Activated CD4-positive, CD25-positive, alpha-beta regulatory T cell treated with anti-CD3 and anti-CD28 coated beads, Interleukin-2, amount 50 U/mL, for 24 hours (primary cell): ENCODE measurements at regions not wholly inside any gene's neighbourhood (a gene's known extent, or its start where the extent isn't known, plus 50 kb on each side); places are given as distances from the start of the nearest gene placed in this dataset.
"Not testable (repeated sequence)": the region's sequence is repeated elsewhere in the genome, so short reads cannot be mapped to it uniquely, and the experiment has no call there.

Experiments
- ATAC-seq, 2 donors: fragments of 150-1000 bp; cut with Tn5 transposase; one replicate each; pipeline ENCODE4 v1.10.0; 2021; ENCODE audit warnings: mild to moderate bottlenecking in 1 of 2, moderate library complexity in 1 of 2

DNA sequence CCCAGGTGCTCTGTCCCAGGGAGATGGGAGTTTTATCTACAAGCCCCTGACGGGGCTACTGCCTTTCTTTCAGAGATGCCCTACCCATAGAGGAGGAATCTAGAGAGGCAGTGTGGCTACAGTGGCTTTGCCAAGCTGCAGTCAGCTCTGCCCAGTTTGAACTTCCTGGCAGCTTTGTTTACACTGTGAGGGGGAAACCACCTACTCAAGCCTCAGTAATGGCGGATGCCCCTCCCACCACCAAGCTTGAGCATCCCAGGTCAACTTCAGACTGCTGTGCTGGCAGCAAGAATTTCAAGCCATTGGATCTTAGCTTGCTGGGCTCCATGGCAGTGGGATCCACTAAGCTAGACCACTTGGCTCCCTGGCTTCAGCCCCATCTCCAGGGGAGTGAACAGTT lies 53.1 kb upstream of the TMEM252 start:
- ATAC-seq, result not testable (repeated sequence)

DNA sequence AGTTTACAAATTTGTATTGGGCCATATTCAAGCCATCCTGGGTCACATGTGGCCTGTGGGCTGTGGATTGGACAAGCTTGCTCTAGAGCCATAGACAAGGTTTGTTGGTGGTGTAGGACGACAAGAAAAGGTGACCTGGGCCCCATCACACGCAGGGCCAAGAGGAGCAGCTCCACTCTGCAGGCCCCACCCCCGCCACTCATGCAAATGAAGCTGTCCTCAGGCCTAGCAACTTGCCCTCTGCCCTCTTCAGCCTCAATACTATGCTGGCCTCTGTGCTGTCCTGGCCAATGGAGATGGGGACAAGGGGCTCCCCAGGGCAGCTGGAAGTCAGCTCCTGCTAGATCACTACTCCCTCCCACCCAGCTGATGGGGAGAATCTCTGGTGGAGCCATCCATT lies 55.2 kb upstream of the TMEM252 start:
- no peak for ATAC-seq

DNA sequence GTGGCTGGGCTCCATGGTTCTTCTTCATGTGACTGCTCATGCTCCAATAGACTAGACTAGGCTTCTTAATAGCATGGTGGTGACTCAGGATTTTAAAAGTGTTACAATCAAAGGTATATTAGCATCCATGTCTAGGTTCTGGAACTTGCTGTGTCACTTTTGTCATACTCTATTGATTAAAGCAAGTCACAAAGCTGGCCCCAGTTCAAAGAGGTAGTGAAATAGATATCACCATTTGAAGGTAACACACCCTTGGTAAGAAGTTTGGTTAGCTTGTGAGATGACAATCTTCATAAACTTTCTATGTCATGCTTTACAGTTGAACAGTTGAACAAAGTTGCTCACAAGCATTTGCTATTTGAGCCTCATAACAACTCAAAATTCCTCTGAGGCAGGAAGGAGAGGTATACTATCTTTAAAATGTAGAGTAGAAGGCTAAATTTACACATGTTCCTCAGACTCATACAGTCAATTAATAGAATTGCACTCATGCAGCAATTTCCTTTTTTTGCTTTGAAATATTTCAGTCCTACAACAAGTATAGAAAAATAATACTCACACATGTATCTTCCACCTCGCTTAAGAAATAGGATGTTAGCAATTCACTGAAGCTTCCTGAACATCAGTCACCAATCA lies 56.8 kb upstream of the TMEM252 start:
- no peak for ATAC-seq

DNA sequence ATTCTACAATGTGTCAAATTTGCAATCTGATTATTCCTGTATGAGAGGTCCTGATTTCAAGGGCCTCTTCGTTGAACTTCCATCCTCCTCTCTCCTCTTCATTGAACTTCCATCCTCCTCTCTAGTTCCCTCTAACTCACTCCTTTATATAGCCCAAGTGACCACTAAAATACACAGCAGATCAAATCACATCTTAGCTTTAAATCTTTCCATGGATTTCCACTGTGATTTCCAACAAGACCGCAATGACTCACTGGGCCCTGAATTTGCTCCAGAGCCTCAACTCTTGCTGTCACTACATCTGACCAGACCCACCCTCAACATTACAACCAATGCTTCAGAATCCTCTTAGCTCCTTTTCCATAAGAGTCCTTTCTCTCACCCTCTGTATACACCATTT lies 59.1 kb upstream of the TMEM252 start:
- ATAC-seq, result no peak

DNA sequence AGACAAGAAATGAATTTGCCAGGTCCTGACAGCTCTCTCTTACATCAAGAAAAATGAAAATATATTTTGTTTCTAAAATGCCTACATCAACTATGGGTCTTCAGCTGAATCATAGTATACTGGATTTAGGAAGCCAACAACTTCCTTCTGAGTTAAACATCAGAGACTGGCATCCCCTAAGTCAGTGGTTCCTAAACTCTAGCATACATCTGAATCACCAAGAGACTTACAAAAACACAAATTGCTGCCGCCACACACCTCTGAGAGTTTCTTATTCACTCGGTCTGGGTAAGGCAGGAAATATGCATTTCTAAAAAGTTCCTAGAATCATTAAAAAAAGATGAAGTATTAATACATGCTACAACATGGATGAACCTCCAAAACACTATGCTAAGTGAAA lies 60.4 kb upstream of the TMEM252 start:
- ATAC-seq, result no peak

DNA sequence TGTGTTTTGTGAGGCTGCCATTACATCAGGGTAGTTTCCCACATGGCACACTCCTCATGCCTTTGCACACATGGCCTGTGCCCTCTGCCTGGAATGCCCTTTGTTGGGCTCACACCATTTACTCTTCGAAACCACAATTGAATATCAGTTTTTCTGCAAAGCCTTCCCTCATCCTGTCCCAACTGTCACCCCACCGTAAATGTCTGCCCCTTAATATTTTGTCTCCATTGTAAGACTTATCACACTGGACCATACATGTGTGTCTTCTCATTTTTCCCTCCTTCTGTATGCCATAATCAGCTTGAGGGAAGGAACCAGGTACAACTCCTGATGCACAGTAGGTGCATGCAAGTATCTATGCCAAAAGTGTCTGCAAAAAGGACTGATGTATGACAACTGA lies 62.7 kb upstream of the TMEM252 start:
- no peak for ATAC-seq

DNA sequence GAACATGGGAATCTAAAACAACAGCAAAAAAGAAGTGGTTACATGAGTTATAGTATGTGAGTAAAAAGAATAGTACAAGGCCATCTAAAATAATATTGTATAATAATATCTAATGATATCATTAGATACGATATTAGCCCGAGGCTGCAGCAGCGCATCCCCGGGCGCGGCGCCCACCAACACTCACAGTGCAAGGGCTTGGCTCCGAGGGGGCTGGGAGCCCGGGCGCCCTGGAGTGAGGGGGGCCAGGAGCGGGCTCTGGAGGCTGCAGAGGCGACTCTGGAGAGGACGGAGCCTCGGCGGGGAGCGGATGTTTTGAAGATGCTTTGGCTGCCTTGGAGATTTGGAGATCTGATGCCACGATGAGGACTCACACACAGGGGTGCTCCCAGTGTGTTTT lies 68.1 kb upstream of the TMEM252 start:
- ATAC-seq, result no peak

DNA sequence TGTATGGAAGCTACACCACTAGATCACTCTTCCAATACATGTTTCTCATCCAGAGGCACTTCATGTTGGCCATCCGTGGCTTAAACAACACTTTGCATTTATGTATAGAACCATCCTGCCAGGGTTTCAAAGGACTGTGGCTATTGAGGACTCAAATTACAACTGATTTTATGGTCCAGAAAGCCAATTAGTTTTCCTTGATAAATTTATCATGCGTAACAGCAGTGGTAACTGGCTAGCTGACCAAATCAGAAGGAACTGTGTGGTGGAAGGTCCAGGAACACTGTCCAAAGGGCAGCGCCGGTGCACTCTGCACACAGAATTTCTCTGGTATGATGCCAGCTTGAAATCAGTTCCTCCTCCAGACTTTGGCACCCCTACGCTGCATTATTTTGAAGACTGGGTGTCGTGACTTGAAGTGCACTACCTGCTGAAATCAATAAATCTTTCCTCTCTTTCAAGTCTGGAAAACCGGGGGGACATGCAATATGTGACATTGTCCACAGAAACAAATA lies 69.3 kb upstream of the TMEM252 start:
- no peak for ATAC-seq

DNA sequence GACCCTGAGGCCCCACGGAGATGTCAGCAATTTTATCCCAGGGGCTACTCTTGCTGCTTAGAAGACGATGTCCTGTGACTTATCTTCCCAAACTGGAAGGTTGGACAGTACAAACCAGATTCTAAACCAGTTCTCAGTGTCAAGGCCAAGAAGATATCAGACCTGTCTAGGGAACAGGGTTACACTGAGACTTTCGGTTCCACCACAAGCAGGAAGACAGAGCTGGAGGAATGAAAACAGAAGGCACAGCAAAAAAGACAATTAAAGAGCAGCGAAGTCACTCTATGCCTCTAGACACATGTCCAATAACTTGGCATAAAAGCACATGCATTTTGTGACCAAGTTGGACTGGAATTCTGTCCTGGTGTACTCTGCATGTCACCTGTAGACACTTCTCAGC lies 73.4 kb upstream of the TMEM252 start:
- ATAC-seq, result no peak

DNA sequence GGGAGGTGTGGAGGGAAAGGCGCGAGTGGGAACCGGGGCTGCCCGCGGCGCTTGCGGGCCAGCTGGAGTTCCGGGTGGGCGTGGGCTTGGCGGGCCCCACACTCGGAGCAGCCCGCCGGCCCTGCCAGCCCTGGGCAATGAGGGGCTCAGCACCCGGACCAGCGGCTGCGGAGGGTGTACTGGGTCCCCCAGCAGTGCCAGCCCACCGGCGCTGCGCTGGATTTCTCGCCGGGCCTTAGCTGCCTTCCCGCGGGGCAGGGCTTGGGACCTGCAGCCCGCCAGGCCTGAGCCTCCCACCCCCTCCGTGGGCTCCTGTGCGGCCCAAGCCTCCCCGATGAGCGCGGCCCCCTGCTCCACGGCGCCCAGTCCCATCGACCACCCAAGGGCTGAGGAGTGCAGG lies 76.3 kb upstream of the TMEM252 start:
- not testable (repeated sequence) for ATAC-seq

DNA sequence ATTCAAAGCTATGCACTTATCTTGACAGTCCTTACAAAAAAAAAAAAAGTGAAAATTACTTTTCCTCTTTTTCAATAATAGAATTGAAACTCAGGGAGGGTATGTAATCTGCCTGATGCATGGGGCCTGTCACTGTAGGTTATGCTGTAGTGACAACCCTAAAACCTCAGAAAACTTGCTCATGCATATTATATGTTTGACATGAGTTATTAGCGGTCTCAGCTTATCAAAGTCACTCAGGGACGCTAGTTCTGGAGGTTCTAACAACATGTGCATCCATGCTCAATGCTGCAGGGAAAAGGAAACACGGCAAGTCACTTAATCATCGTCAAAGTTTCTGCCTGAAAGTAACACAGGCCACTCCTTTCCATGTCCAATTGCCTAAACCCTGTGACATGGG lies 78.4 kb upstream of the TMEM252 start:
- ATAC-seq, result no peak

DNA sequence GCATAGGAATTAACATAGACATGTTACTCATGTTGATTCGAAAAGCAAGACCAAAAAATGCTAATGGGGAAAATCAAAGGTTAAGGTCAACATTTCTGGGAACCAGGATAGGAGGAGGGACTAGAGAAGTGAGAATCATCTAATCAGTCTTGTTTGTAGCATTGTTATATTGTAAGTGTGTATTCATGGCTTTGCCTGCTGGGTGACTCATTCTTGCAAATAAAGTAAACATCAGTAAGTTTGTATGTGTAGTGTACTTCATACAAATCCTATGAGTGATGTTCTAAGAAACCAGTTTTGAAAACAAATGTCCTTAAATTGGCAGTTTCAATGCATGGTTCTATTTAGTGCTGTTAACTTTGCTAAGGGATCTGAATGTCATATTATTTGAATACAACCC lies 79.0 kb upstream of the TMEM252 start:
- ATAC-seq, result no peak

DNA sequence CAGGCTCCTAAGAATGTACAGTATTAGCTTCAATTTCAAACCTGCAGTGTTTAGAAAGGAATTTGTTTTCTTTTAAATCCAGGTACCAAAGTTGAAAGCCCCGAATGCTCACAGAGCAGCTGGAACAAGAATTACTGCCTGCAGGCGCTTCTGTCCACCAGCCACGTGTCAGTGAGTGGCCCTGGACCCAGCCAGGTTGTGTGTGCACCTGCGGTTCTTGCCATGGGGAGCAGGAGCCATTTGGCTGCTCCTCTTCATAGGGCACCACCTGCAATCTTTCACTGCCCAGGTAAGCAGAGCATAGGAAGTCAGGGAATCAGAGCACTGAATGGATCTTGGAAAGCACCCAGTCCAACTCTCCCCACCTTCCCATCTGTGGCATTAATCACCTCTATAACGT lies 79.5 kb upstream of the PIP5K1B start:
- ATAC-seq, result no peak

DNA sequence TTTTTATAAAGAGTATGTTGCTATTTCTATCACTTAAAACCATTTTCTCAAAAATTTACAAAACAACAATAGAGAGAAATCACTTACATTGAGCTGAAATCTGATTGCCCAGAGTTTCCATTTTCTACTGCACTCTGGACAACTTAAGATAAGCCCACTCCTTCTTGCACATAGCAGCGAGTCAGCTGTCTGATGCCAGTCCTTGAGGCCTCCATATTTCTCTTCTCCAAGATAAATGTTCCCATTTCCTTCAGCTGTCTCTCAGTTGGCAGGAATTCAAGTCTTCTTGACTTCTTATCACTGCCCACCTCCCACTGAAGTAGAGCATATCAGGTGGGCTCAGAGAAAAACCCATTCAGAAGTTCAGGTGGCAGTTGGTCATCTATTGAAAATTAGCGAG lies 78.5 kb upstream of the PIP5K1B start:
- no peak for ATAC-seq

DNA sequence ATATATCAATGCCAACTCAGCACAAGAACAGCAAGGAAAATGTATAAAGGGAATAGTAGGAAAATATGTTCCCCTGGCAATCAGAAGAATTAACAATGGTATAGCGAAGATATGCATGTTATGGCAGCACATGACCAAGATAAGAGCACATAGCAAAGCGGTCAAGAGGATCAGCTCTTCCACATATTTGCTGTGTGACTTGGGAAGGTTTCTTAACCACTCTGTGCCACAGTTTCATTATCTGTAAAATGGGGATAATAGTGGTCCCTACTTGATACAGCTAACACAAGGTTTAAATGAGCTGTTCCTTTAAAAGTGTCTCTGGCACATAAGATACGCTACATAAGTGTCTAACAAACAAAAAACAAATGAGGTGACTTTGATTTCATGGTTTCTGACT lies 77.9 kb upstream of the PIP5K1B start:
- ATAC-seq, result no peak

DNA sequence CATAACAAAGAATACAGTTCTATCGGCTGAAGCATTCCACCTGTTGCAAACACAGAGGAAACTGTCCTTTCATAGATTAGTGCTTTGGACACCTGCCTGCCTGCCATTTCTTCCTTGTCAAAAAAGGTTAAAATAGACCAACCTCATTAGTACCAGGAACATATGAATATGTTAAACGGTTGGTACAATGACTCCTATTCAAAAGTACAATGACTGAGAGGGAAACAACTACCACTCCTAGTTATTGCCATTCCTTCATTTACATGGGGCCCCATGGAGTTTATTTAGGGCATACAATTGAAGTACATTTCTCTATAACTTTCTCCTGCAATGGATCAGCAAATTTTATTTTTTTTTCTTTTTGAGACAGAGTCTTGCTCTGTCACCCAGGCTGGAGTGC lies 77.4 kb upstream of the PIP5K1B start:
- ATAC-seq, result no peak

DNA sequence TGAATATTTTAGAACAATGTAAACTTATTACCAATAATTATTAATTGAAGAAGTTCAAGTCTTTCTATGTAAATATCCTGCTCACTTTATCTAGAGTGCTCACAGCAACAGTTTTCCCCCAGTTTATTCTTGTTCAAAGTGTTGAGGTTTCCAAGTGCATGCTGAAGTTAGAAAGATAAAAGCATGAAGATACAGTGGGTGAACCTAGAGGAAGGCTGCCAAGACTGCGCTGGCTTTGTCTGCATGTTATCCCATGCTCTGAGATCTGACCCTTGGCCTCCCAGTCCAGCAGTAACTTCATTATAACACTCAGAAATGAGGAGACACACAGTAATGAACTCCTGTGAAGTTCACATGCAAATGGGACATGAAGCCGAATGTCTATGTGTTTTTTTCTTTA lies 76.0 kb upstream of the PIP5K1B start:
- no peak for ATAC-seq

DNA sequence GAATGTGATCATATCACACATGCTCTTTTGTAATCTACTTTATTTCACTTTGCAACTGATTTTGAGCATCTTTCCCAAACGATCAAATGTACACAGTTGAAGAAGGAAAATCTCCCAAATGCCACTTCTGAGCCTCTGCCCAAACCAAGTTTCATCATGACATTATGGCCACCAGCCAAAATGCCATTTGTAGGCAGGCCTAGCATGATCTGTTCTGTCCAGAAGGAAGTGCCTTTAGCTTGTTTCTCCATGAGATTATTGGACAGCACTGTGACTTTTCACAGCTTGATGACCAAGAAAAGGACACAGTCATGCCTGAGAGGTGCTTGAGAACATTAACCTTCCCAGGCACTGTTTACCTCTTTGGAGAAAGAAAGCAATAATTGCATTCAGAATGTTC lies 73.2 kb upstream of the PIP5K1B start:
- ATAC-seq, result no peak

DNA sequence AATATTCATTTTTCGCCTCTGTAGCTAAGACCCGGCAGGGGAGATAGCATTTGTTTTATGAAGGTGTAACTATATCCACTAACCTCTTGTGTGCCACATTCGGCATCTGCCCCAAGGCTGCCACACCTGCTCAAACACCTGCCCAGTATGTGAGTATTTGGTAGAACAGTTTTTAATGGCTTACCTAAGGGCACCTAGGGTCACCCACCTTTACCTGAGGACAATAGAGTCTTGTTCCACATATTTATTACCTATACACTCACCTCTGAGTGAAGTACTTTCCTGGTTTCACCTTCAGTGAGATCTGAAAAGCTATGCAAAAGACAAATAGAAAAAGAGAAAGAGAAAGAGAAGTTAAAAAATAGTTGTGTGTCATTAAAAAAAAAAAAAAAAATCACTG lies 68.0 kb upstream of the PIP5K1B start:
- no peak for ATAC-seq

DNA sequence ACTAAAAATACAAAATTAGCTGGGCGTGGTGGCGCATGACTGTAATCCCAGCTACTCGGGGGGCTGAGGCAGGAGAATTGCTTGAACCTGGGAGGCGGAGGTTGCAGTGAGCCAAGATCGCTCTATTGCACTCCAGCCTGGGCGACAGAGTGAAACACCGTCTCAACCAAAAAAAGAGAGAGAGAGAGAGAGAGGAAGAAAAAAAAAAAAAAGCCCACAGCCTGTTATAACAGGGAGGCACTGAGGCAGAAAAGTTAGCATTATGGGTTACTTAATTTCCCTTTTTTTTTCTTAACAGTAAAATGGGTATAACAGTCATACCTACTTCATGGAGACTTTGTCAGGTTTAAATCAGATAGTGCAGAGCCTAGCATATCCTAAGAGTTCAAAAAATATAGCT lies 65.8 kb upstream of the PIP5K1B start:
- not testable (repeated sequence) for ATAC-seq

DNA sequence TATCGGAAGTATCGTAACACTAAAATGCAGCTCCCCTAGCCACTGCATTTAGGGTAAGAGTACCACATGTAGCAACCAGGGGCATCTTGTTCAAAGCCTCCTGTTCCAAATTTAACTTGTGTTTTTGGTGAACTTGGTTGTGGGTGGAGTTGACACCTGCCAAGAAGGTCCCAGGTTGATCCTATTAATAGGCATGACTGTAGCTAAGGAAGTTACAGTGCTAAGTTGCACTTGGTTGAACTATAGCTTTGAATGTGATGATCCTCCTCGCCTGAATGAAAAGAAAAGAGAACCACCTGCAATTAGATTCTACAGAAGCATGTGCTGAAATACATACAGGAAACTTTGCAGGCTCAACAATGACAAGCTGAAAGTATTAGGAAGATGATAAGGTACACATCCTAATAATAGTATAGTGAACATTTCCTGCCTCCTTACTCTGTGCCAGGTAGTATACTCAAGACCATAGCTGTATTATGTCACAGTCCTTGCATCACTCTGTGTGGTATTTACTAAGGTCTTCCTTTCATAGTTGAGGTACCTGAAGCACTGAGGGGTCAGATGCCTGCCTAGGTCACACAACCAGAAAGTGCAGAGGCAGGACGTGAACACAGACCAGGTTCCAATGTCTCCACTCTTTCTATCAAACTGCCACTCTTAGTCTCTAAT lies 64.5 kb upstream of the PIP5K1B start:
- peak in 1 of 2 donors; percentile 25 for ATAC-seq

DNA sequence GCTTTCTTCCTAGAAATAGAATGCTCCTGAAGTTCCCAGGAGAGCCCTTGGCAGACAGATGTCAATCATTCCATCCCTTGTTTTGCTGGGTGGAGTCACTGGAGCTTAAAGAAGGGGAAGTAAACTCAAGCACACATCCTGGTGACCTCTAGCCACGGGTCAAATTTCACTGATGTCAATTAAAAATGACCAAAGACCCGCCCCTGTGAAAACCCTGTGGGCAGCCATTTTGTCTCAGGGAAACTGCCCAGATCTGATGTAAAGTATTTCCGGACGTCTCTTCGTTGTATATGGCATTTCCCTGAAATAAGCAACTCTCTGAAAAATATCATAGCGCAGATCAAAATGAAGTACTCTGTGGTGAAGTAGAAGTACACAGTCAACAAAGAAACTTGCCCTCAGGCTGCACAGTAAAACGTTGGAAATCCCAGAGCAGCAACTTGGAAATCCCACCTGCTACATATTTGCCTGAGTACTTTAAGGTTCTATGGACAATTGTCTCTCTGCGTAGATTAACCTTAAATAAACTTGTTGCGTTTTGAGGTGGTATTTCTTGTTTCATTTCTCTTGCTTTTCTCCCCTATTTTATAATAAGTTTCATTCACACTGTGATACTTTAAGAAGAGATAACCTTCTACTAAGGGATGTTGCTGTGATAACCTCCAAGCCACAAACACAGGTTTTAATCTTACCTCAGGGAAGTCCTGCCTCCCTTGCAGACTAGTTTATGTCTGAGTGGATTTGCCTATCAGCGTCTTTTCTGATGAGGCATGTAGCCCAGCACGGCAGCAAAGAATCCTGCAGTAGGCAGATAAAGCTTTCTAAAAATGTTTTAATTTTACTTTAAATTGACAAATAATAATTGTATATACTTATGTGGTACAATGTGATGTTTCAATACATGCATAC lies 60.9 kb upstream of the PIP5K1B start:
- peak in 1 of 2 donors; percentile 47 for ATAC-seq

DNA sequence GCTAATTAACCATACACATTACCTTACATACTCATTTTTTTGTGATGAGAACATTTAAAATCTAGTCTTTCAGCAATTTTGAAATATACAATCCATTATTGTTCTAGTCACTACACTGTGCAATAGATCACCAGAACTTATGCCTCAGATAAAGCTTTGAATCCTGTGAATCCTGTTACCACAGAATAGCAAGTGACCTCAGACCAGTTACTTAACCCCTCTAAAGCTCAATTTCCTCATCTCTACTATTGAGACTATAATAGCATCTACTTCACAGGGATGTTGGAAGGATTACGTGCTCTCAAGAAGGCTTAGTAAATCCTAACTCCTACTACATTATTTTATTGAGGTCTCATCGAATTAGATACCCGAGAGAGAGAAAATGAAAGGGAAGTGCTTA lies 60.2 kb upstream of the PIP5K1B start:
- ATAC-seq, result no peak

DNA sequence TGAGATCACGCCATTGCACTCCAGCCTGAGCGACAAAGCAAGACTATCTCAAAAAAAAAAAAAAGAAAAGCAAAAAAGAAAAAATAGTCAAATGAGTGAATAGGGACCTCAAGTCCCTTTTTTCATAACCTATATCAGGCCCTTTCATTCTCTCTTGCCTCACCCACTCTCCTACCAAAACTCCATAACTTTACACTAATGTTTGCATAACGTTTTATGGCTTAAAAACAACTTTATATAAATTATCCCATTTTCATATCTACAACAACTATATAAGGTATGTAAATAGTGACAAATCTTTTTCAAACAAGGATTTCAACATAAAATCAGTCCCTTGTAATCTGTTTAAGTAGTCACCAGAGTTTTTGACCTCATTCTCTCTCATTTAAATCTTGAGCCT lies 56.9 kb upstream of the PIP5K1B start:
- ATAC-seq, result no peak
